Naive thymus-derived CD4-positive, alpha-beta T cell (primary cell): ENCODE measurements at regions not wholly inside any gene's neighbourhood (a gene's known extent, or its start where the extent isn't known, plus 50 kb on each side); places are given as distances from the start of the nearest gene placed in this dataset.

Experiments used
- ATAC-seq: fragments of 150-1000 bp; cut with Tn5 transposase; 2 replicates; pipeline ENCODE4 v1.10.0; 2021; ENCODE audit warnings: mild to moderate bottlenecking, moderate library complexity
- CTCF ChIA-PET: fragments of 350-600 bp; sonication (Branson Sonifier 250); formaldehyde crosslinking; loops from one replicate; lab custom pipeline; 2021; ENCODE audit warnings: antibody characterized with exemption; lab: Charles Lee
- POLR2A ChIA-PET: fragments of 350-600 bp; sonication (Branson Sonifier 250); formaldehyde crosslinking; loops from one replicate; lab custom pipeline; 2021; ENCODE audit warnings: antibody characterized with exemption, inconsistent platforms; lab: Charles Lee
- DNase-seq, 9 donors: peaks; one replicate each; pipeline versions ENCODE4 v3.0.0 to v3.0.0-alpha.2; 2020 to 2022; ENCODE audit warnings: mixed read lengths in 1 of 9
- H3K27ac ChIP-seq: one replicate; pipeline ENCODE4 v1.7.0; 2013; ENCODE audit warnings: mild to moderate bottlenecking, low read depth, low read length, moderate library complexity
- H3K27me3 ChIP-seq, 2 donors: one replicate each; pipeline ENCODE4 v1.7.0; 2013; ENCODE audit warnings: low read length in 2 of 2, mild to moderate bottlenecking in 2 of 2, moderate library complexity in 2 of 2; ENCODE audit not compliant: control insufficient read depth in 2 of 2, insufficient read depth in 2 of 2
- H3K36me3 ChIP-seq, 3 experiments: 1 replicate in 2 of 3; 2 replicates in 1 of 3; pipeline ENCODE4 v1.7.0; 2013; ENCODE audit warnings: low read length in 3 of 3, mild to moderate bottlenecking in 3 of 3, moderate library complexity in 1 of 3; ENCODE audit not compliant: insufficient read depth in 3 of 3, control insufficient read depth in 2 of 3
- H3K4me1 ChIP-seq, 2 donors: one replicate each; pipeline ENCODE4 v1.7.0; 2013; ENCODE audit warnings: low read length in 2 of 2, mild to moderate bottlenecking in 2 of 2, moderate library complexity in 1 of 2; ENCODE audit not compliant: control insufficient read depth in 2 of 2, insufficient read depth in 2 of 2
- H3K4me3 ChIP-seq: 2 replicates; pipeline ENCODE4 v1.7.0; 2013; ENCODE audit warnings: mild to moderate bottlenecking, low read length
- H3K9me3 ChIP-seq, 3 experiments: 1 replicate in 2 of 3; 2 replicates in 1 of 3; pipeline ENCODE4 v1.7.0; 2013; ENCODE audit warnings: low read length in 3 of 3; ENCODE audit not compliant: control insufficient read depth in 2 of 3
- H3K27ac Mint-ChIP-seq, 9 donors: one replicate each; pipeline ENCODE4 v1.8.0; 2020 to 2022; ENCODE audit warnings: mixed read lengths in 9 of 9, mild to moderate bottlenecking in 8 of 9, moderate library complexity in 5 of 9, inconsistent platforms in 2 of 9
- H3K27me3 Mint-ChIP-seq, 5 donors: one replicate each; pipeline ENCODE4 v1.8.0; 2021 to 2022; ENCODE audit warnings: mixed read lengths in 5 of 5, mild to moderate bottlenecking in 1 of 5
- H3K36me3 Mint-ChIP-seq, 5 donors: one replicate each; pipeline ENCODE4 v1.8.0; 2020 to 2022; ENCODE audit warnings: mixed read lengths in 5 of 5, mild to moderate bottlenecking in 3 of 5, inconsistent platforms in 1 of 5
- H3K4me1 Mint-ChIP-seq, 7 donors: one replicate each; pipeline ENCODE4 v1.8.0; 2020 to 2022; ENCODE audit warnings: mixed read lengths in 7 of 7, mild to moderate bottlenecking in 3 of 7, inconsistent platforms in 1 of 7
- H3K4me3 Mint-ChIP-seq, 10 donors: one replicate each; pipeline ENCODE4 v1.8.0; 2020 to 2022; ENCODE audit warnings: mild to moderate bottlenecking in 10 of 10, mixed read lengths in 10 of 10, moderate library complexity in 6 of 10, inconsistent platforms in 2 of 10
- H3K9me3 Mint-ChIP-seq, 11 donors: one replicate each; pipeline ENCODE4 v1.8.0; 2020 to 2022; ENCODE audit warnings: mixed read lengths in 11 of 11, mild to moderate bottlenecking in 4 of 11, inconsistent platforms in 1 of 11, moderate library complexity in 1 of 11
- intact Hi-C, 2 donors: fragments of 100-400 bp; cut with micrococcal nuclease; formaldehyde crosslinking; loops; one replicate each; pipeline ENCODE4 v1.15.1; 2023

- Histone ChIP-seq H3K27me3 (no peaks in the 10 kb centered on the region), H3K9me3 (no peaks in the 10 kb centered on the region), H3K4me1 (no peaks in the 10 kb centered on the region), H3K4me3 (no peak overlapping the region), H3K36me3 (no peaks in the 10 kb centered on the region), H3K27ac (no peak overlapping the region)
- CTCF ChIA-PET, result no interaction called here
- Mint-ChIP-seq H3K4me1 (peaks cover 0 to 28% (median 0%) of the 10 kb centered on the region in 7 donors), H3K27me3 (peaks cover 6 to 35% (median 8%) of the 10 kb centered on the region in 5 donors), H3K36me3 (no peaks in the 10 kb centered on the region), H3K4me3 (no peak overlapping the region), H3K27ac (no peak overlapping the region), H3K9me3 (peaks cover 0 to 1% (median 0%) of the 10 kb centered on the region in 11 donors)
- intact Hi-C loops, result loop anchor here in 1 of 2 donors (1.0 kb wide), 1 partner anchor 154 kb away; no protein-coding TSS in a partner anchor
- peak; percentile 74 for ATAC-seq
- DNase-seq, result peak in 6 of 9 donors; percentile 6 to 44 (median 16)
- POLR2A ChIA-PET, result no interaction called here
These were observed 381.6 kb upstream of the ASIC2 start for GRCh38 chr17:33674685-33675084.

GRCh38 chr17:33676444-33676843, 383.3 kb upstream of the ASIC2 start:
- no peaks in the 10 kb centered on the region for H3K36me3 Mint-ChIP-seq
- intact Hi-C loops, result no loop called here
- Histone ChIP-seq H3K27me3 (no peaks in the 10 kb centered on the region), H3K9me3 (no peaks in the 10 kb centered on the region), H3K27ac (no peak overlapping the region), H3K4me1 (no peaks in the 10 kb centered on the region), H3K4me3 (no peak overlapping the region), H3K36me3 (no peaks in the 10 kb centered on the region)
- H3K9me3 Mint-ChIP-seq, result peaks cover 0 to 1% (median 0%) of the 10 kb centered on the region in 11 donors
- H3K4me3 Mint-ChIP-seq, result no peak overlapping the region
- peaks cover 0 to 28% (median 0%) of the 10 kb centered on the region in 7 donors for H3K4me1 Mint-ChIP-seq
- ChIA-PET POLR2A (no interaction called here), CTCF (no interaction called here)
- peaks cover 6 to 29% (median 8%) of the 10 kb centered on the region in 5 donors for H3K27me3 Mint-ChIP-seq
- ATAC-seq (peak; percentile 69), DNase-seq (peak in 1 of 9 donors; percentile 45)
- H3K27ac Mint-ChIP-seq, result no peak overlapping the region

- Mint-ChIP-seq H3K9me3 (peaks cover 0 to 3% (median 0%) of the 10 kb centered on the region in 11 donors), H3K27ac (no peak overlapping the region), H3K27me3 (peaks cover 0 to 18% (median 1%) of the 10 kb centered on the region in 5 donors), H3K4me1 (peaks cover 0 to 26% (median 0%) of the 10 kb centered on the region in 7 donors), H3K36me3 (no peaks in the 10 kb centered on the region), H3K4me3 (no peak overlapping the region)
- Histone ChIP-seq H3K27me3 (no peaks in the 10 kb centered on the region), H3K4me3 (no peak overlapping the region), H3K36me3 (no peaks in the 10 kb centered on the region), H3K27ac (no peak overlapping the region), H3K9me3 (no peaks in the 10 kb centered on the region), H3K4me1 (no peaks in the 10 kb centered on the region)
- ATAC-seq, result no peak
- no peak for DNase-seq
- POLR2A ChIA-PET, result no interaction called here
- intact Hi-C loops, result no loop called here
- CTCF ChIA-PET, result no interaction called here
These were observed 386.5 kb upstream of the ASIC2 start for GRCh38 chr17:33679595-33679994.

GRCh38 chr17:33680472-33680871, 387.4 kb upstream of the ASIC2 start:
- ChIA-PET CTCF (interaction anchor here (0.7 kb wide), 1 partner anchor 62 kb away, joined by 3 read pairs; no protein-coding TSS in a partner anchor), POLR2A (no interaction called here)
- H3K27ac ChIP-seq, result no peak overlapping the region
- intact Hi-C loops, result no loop called here
- H3K9me3 Mint-ChIP-seq, result peaks cover 0 to 3% (median 0%) of the 10 kb centered on the region in 11 donors
- no peak overlapping the region for H3K4me3 ChIP-seq
- DNase-seq (no peak), ATAC-seq (no peak)
- no peaks in the 10 kb centered on the region for H3K27me3 ChIP-seq
- peaks cover 0 to 19% (median 0%) of the 10 kb centered on the region in 7 donors for H3K4me1 Mint-ChIP-seq
- H3K36me3 Mint-ChIP-seq, result no peaks in the 10 kb centered on the region
- no peaks in the 10 kb centered on the region for H3K9me3 ChIP-seq
- no peaks in the 10 kb centered on the region for H3K36me3 ChIP-seq
- no peak overlapping the region for H3K4me3 Mint-ChIP-seq
- peaks cover 0 to 18% (median 0%) of the 10 kb centered on the region in 5 donors for H3K27me3 Mint-ChIP-seq
- no peaks in the 10 kb centered on the region for H3K4me1 ChIP-seq
- no peak overlapping the region for H3K27ac Mint-ChIP-seq

GRCh38 chr17:33682599-33682998, 389.5 kb upstream of the ASIC2 start:
- CTCF ChIA-PET, result no interaction called here

GRCh38 chr17:33684735-33685134, 391.6 kb upstream of the ASIC2 start:
- Mint-ChIP-seq H3K4me3 (no peak overlapping the region), H3K9me3 (peaks cover 0 to 3% (median 0%) of the 10 kb centered on the region in 11 donors), H3K27ac (no peak overlapping the region), H3K36me3 (no peaks in the 10 kb centered on the region), H3K27me3 (peaks cover 0 to 7% (median 0%) of the 10 kb centered on the region in 5 donors), H3K4me1 (no peaks in the 10 kb centered on the region)
- no peak overlapping the region for H3K4me3 ChIP-seq
- no peaks in the 10 kb centered on the region for H3K36me3 ChIP-seq
- ChIA-PET CTCF (interaction anchor here (0.6 kb wide), 1 partner anchor 12 kb away, joined by 3 read pairs; no protein-coding TSS in a partner anchor), POLR2A (no interaction called here)
- H3K9me3 ChIP-seq, result no peaks in the 10 kb centered on the region
- no peaks in the 10 kb centered on the region for H3K4me1 ChIP-seq
- H3K27me3 ChIP-seq, result no peaks in the 10 kb centered on the region
- H3K27ac ChIP-seq, result no peak overlapping the region
- intact Hi-C loops, result no loop called here
- ATAC-seq, result no peak
- DNase-seq, result no peak

More at GRCh38 chr17:33682599-33682998, 389.5 kb upstream of the ASIC2 start:
- H3K4me3 ChIP-seq, result no peak overlapping the region
- no peaks in the 10 kb centered on the region for H3K36me3 ChIP-seq
- Mint-ChIP-seq H3K36me3 (no peaks in the 10 kb centered on the region), H3K4me1 (peaks cover 0 to 2% (median 0%) of the 10 kb centered on the region in 7 donors), H3K9me3 (peaks cover 0 to 3% (median 0%) of the 10 kb centered on the region in 11 donors), H3K27ac (no peak overlapping the region), H3K4me3 (no peak overlapping the region), H3K27me3 (peaks cover 0 to 15% (median 0%) of the 10 kb centered on the region in 5 donors)
- DNase-seq, result no peak
- H3K9me3 ChIP-seq, result no peaks in the 10 kb centered on the region
- intact Hi-C loops, result no loop called here
- no peak for ATAC-seq
- H3K27ac ChIP-seq, result no peak overlapping the region
- H3K27me3 ChIP-seq, result no peaks in the 10 kb centered on the region
- POLR2A ChIA-PET, result no interaction called here
- no peaks in the 10 kb centered on the region for H3K4me1 ChIP-seq

- H3K9me3 Mint-ChIP-seq, result peaks cover 0 to 3% (median 0%) of the 10 kb centered on the region in 11 donors
- CTCF ChIA-PET, result no interaction called here
- no peak overlapping the region for H3K4me3 Mint-ChIP-seq
- Histone ChIP-seq H3K4me1 (no peaks in the 10 kb centered on the region), H3K27ac (no peak overlapping the region), H3K9me3 (no peaks in the 10 kb centered on the region), H3K4me3 (no peak overlapping the region), H3K27me3 (no peaks in the 10 kb centered on the region), H3K36me3 (no peaks in the 10 kb centered on the region)
- DNase-seq (peak in 1 of 9 donors; percentile 25), ATAC-seq (peak; percentile 26)
- no peaks in the 10 kb centered on the region for H3K4me1 Mint-ChIP-seq
- intact Hi-C loops, result no loop called here
- peaks cover 0 to 4% (median 0%) of the 10 kb centered on the region in 5 donors for H3K27me3 Mint-ChIP-seq
- H3K27ac Mint-ChIP-seq, result no peak overlapping the region
- POLR2A ChIA-PET, result no interaction called here
- no peaks in the 10 kb centered on the region for H3K36me3 Mint-ChIP-seq
These were observed 393.1 kb upstream of the ASIC2 start for GRCh38 chr17:33686171-33686570.
